ENCODE measurements at regions not wholly inside any gene's neighbourhood (a gene's known extent, or its start where the extent isn't known, plus 50 kb on each side); places are given as distances from the start of the nearest gene placed in this dataset.
"Not testable (repeated sequence)": the region's sequence is repeated elsewhere in the genome, so short reads cannot be mapped to it uniquely, and the experiment has no call there.

GRCh38 chr3:125775106-125775505 is 179.8 kb upstream of the OSBPL11 start:
- TF ChIP-seq CTCF, POLR2A (IDR thresholded peaks at IDR 0.05): not testable (repeated sequence)

Measured in heart left ventricle (tissue), 13 donors.